ENCODE measurements at regions not wholly inside any gene's neighbourhood (a gene's known extent, or its start where the extent isn't known, plus 50 kb on each side); places are given as distances from the start of the nearest gene placed in this dataset.

DNA sequence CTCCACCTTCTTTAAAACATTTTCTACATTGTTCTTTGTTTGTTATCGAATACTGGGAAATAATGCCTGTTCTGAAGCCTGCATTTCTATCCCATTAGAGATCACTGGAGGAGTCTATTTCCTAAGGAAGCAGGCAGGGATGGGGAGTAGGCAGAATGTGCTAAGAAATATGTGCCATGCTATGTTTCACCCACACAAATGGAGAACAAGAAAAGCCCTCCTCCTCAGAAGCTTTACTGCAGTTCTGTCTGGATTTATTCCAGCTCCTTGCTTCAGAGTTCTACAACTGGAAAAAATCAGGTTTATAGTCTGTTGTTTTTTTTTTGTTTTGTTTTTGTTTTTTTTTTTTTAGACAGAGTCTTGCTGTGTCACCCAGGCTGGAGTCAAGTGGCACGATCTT, 825.1 kb downstream of the SLC4A3 start:
- Histone ChIP-seq H3K27me3 (ENCODE audit: insufficient read depth, low read length) (no peaks in the 10 kb centered on the region), H4K20me1 (ENCODE audit: insufficient read depth, low read length) (no peaks in the 10 kb centered on the region), H3K27ac (ENCODE audit: low read depth, low read length) (no peak overlapping the region), H3K9me3 (ENCODE audit: low read depth, low read length) (no peaks in the 10 kb centered on the region), H3K36me3 (ENCODE audit: insufficient read depth, low read length) (no peaks in the 10 kb centered on the region), H3K4me2 (ENCODE audit: insufficient read depth, low read length) (no peak overlapping the region), H3K79me2 (ENCODE audit: insufficient read depth, low read length) (no peaks in the 10 kb centered on the region), H2AFZ (ENCODE audit: low read length) (no peak overlapping the region), H3K4me1 (ENCODE audit: insufficient read depth, low read length) (no peaks in the 10 kb centered on the region), H3K4me3 (ENCODE audit: insufficient read depth, low read length) (no peak overlapping the region)
- no peak for DNase-seq (ENCODE audit: insufficient read length, low spot score, missing footprints)
- TF ChIP-seq, protein P1, sequence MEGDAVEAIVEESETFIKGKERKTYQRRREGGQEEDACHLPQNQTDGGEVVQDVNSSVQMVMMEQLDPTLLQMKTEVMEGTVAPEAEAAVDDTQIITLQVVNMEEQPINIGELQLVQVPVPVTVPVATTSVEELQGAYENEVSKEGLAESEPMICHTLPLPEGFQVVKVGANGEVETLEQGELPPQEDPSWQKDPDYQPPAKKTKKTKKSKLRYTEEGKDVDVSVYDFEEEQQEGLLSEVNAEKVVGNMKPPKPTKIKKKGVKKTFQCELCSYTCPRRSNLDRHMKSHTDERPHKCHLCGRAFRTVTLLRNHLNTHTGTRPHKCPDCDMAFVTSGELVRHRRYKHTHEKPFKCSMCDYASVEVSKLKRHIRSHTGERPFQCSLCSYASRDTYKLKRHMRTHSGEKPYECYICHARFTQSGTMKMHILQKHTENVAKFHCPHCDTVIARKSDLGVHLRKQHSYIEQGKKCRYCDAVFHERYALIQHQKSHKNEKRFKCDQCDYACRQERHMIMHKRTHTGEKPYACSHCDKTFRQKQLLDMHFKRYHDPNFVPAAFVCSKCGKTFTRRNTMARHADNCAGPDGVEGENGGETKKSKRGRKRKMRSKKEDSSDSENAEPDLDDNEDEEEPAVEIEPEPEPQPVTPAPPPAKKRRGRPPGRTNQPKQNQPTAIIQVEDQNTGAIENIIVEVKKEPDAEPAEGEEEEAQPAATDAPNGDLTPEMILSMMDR (IDR thresholded peaks at IDR 0.05; ENCODE audit: extremely low read depth, low read depth, low read length) = no peak

GRCh38 chr2:220455351-220455990, 828.0 kb downstream of the SLC4A3 start:
- no peak for DNase-seq (ENCODE audit: insufficient read length, low spot score, missing footprints)
- H3K4me3 ChIP-seq (ENCODE audit: insufficient read depth, low read length) = no peak overlapping the region
- H3K79me2 ChIP-seq (ENCODE audit: insufficient read depth, low read length) = no peaks in the 10 kb centered on the region
- H4K20me1 ChIP-seq (ENCODE audit: insufficient read depth, low read length) = no peaks in the 10 kb centered on the region
- no peak overlapping the region for H3K4me2 ChIP-seq (ENCODE audit: insufficient read depth, low read length)
- no peak overlapping the region for H3K27ac ChIP-seq (ENCODE audit: low read depth, low read length)
- no peaks in the 10 kb centered on the region for H3K4me1 ChIP-seq (ENCODE audit: insufficient read depth, low read length)
- no peak overlapping the region for H2AFZ ChIP-seq (ENCODE audit: low read length)
- no peaks in the 10 kb centered on the region for H3K27me3 ChIP-seq (ENCODE audit: insufficient read depth, low read length)
- no peaks in the 10 kb centered on the region for H3K36me3 ChIP-seq (ENCODE audit: insufficient read depth, low read length)
- TF ChIP-seq, protein P1 (IDR thresholded peaks at IDR 0.05; ENCODE audit: extremely low read depth, low read depth, low read length) = no peak
- H3K9me3 ChIP-seq (ENCODE audit: low read depth, low read length) = no peaks in the 10 kb centered on the region

DNA sequence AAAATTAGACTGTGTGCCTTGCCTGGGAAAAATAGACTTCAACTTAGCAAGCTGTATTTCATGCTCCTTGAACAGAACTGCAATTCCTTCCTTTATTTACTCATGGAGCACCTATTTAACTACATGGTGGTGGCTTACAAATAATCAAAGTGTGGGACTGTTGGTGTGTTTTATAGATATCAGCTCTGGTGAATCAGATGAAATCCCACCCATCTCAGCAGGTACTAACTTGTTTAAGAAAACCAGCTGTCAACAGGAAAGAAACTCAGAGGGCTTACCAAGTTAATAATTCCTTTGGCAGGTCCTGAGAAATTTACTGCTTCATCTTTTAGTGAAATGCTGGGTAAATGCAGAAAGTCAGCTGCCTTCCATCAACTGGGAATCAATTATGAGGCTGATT, 830.6 kb downstream of the SLC4A3 start:
- Histone ChIP-seq H3K4me2 (ENCODE audit: insufficient read depth, low read length) (no peak overlapping the region), H3K36me3 (ENCODE audit: insufficient read depth, low read length) (no peaks in the 10 kb centered on the region), H3K27ac (ENCODE audit: low read depth, low read length) (no peak overlapping the region), H2AFZ (ENCODE audit: low read length) (no peak overlapping the region), H3K4me3 (ENCODE audit: insufficient read depth, low read length) (no peak overlapping the region), H3K79me2 (ENCODE audit: insufficient read depth, low read length) (no peaks in the 10 kb centered on the region), H3K27me3 (ENCODE audit: insufficient read depth, low read length) (no peaks in the 10 kb centered on the region), H3K4me1 (ENCODE audit: insufficient read depth, low read length) (no peaks in the 10 kb centered on the region), H4K20me1 (ENCODE audit: insufficient read depth, low read length) (no peaks in the 10 kb centered on the region), H3K9me3 (ENCODE audit: low read depth, low read length) (no peaks in the 10 kb centered on the region)
- DNase-seq (ENCODE audit: insufficient read length, low spot score, missing footprints) = no peak
- TF ChIP-seq, protein P1 (IDR thresholded peaks at IDR 0.05; ENCODE audit: extremely low read depth, low read depth, low read length) = no peak

- Histone ChIP-seq H3K4me2 (ENCODE audit: insufficient read depth, low read length) (no peak overlapping the region), H3K9me3 (ENCODE audit: low read depth, low read length) (no peaks in the 10 kb centered on the region), H3K27ac (ENCODE audit: low read depth, low read length) (no peak overlapping the region), H2AFZ (ENCODE audit: low read length) (no peak overlapping the region), H3K4me1 (ENCODE audit: insufficient read depth, low read length) (no peaks in the 10 kb centered on the region), H3K79me2 (ENCODE audit: insufficient read depth, low read length) (no peaks in the 10 kb centered on the region), H3K4me3 (ENCODE audit: insufficient read depth, low read length) (no peak overlapping the region), H3K27me3 (ENCODE audit: insufficient read depth, low read length) (no peaks in the 10 kb centered on the region), H4K20me1 (ENCODE audit: insufficient read depth, low read length) (no peaks in the 10 kb centered on the region), H3K36me3 (ENCODE audit: insufficient read depth, low read length) (no peaks in the 10 kb centered on the region)
- TF ChIP-seq, protein P1 (IDR thresholded peaks at IDR 0.05; ENCODE audit: extremely low read depth, low read depth, low read length) = peak; percentile 17
- DNase-seq (ENCODE audit: insufficient read length, low spot score, missing footprints) = no peak
Observed at GRCh38 chr2:220460257-220460985, 833.0 kb downstream of the SLC4A3 start.
